T-helper 2 cell treated with Interferon-gamma antibody and Interleukin-4, amounts not matched to agents 5 μg/mL and 100 μg/mL, for 36 hours (primary cell): ENCODE measurements at regions not wholly inside any gene's neighbourhood (a gene's known extent, or its start where the extent isn't known, plus 50 kb on each side); places are given as distances from the start of the nearest gene placed in this dataset.
"Not testable (repeated sequence)": the region's sequence is repeated elsewhere in the genome, so short reads cannot be mapped to it uniquely, and the experiment has no call there.

Experiments used
- DNase-seq: peaks from one replicate; pipeline ENCODE4 v3.0.0; 2021; ENCODE audit warnings: low spot score
- H3K27ac Mint-ChIP-seq: one replicate; pipeline ENCODE4 v1.8.0; 2021; ENCODE audit warnings: mild to moderate bottlenecking, mixed read lengths
- H3K27me3 Mint-ChIP-seq: one replicate; pipeline ENCODE4 v1.8.0; 2021; ENCODE audit warnings: low read depth, mixed read lengths
- H3K36me3 Mint-ChIP-seq: one replicate; pipeline ENCODE4 v1.8.0; 2021; ENCODE audit warnings: low read depth, mixed read lengths
- H3K4me1 Mint-ChIP-seq: one replicate; pipeline ENCODE4 v1.8.0; 2021; ENCODE audit warnings: low read depth, mixed read lengths
- H3K4me3 Mint-ChIP-seq: one replicate; pipeline ENCODE4 v1.8.0; 2022; ENCODE audit warnings: mild to moderate bottlenecking, moderate library complexity, mixed read lengths
- H3K9me3 Mint-ChIP-seq: one replicate; pipeline ENCODE4 v1.8.0; 2021; ENCODE audit warnings: mixed read lengths

DNA sequence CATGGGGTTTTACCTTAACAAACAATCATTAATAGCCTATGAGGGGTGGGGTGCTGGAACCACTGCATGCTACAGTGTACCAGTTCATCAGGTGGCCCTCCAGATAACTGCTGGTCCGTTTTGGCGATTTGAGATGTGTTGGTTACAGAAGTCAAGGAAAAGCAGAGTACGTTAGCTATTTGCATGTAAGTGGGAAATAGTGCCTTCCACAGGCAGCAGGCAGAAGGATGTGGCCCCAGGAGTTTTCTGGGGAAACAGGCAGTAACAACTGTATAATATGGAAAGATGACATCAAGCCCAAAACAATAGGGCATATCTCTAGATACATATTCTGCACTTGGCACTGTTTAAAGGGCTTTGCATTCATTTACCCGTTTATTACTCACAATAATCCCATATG is 245.7 kb downstream of the COL4A1 start:
- H3K4me1 Mint-ChIP-seq, result no peaks in the 10 kb centered on the region
- H3K27me3 Mint-ChIP-seq, result no peaks in the 10 kb centered on the region
- no peak overlapping the region for H3K4me3 Mint-ChIP-seq
- H3K9me3 Mint-ChIP-seq, result no peaks in the 10 kb centered on the region
- no peak for DNase-seq
- no peaks in the 10 kb centered on the region for H3K36me3 Mint-ChIP-seq
- no peak overlapping the region for H3K27ac Mint-ChIP-seq

DNA sequence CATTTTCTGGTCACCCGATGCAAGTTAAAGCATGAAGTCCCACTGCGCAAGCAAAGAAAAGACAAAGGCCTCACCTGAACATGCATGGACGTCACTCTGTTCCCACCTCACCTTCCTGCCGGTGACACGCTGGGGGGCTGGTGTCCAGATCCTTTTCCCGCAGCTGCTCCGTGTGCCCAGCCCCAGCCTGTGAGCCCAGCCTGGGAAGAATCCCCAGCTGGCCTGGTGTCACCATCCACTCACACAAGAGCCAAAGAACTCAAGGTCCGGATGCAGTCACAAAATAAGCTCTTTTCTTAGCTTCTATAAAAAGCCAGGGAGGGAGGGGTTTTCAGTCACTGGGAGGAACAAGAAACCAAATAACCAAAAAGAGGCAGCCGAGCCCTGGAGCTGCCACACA is 249.9 kb downstream of the COL4A1 start:
- no peak overlapping the region for H3K4me3 Mint-ChIP-seq
- no peak for DNase-seq
- H3K27ac Mint-ChIP-seq, result no peak overlapping the region
- no peaks in the 10 kb centered on the region for H3K36me3 Mint-ChIP-seq
- H3K9me3 Mint-ChIP-seq, result no peaks in the 10 kb centered on the region
- no peaks in the 10 kb centered on the region for H3K27me3 Mint-ChIP-seq
- peaks cover 3% of the 10 kb centered on the region for H3K4me1 Mint-ChIP-seq

DNA sequence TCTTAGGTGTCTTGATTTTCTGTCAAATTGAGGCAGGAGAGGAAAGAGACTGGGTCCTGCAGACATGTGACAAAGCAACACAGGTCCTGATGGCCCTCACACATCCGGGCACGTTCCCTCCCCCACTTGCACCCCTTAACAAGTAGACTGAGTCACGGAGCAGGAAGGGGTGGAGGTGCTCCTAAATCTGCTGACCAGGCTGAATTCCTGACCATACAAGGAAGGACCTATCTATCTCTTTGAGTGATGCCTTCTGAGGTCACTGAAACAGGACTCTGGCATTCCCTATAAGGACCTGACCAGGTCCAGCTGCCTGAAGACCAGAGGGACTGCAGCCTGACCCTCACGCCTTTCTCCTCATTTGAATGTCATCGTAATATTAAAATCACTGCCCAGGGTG is 250.3 kb downstream of the COL4A1 start:
- no peaks in the 10 kb centered on the region for H3K36me3 Mint-ChIP-seq
- DNase-seq, result no peak
- peaks cover 3% of the 10 kb centered on the region for H3K4me1 Mint-ChIP-seq
- no peaks in the 10 kb centered on the region for H3K27me3 Mint-ChIP-seq
- H3K4me3 Mint-ChIP-seq, result no peak overlapping the region
- no peak overlapping the region for H3K27ac Mint-ChIP-seq
- H3K9me3 Mint-ChIP-seq, result no peaks in the 10 kb centered on the region

DNA sequence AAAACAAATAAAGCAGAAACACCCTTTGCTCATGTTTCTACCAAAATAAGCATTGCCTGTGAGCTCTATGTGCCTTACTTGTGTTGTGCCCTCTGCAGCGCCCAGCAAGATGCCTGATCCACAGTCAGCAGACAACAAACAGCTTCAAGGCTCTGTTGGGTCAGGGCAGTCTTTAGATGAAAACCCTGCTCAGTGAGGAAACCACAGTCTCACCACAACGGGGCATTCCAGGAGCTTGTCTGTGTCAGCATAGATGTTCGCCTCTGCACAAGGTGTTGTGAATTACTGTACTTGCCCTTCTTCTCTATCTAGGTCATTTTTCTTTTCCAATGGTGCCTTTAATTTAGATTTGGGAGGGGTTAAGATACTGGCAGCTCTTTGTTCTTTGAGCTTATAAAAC is 251.9 kb downstream of the COL4A1 start:
- no peaks in the 10 kb centered on the region for H3K27me3 Mint-ChIP-seq

DNA sequence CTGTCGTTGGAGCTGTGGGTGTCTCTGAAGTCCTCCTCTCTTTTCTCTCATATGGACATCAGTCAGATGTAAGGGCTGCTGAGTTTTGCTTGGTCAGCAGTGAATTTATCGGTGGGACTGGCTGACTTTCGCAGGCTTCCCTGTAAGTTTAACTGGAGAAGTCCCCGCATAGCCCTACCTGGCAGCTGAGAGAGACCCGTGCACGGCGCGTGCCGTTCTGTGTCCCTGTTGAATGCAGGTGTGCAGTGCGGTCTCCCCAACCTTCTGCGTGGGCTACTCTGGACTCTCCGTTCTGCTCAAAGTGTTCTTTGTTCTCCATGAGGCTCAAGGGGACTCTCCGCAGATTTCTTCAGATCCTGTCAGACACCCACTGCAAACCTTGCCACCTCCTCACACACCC is 252.9 kb downstream of the COL4A1 start:
- no peak overlapping the region for H3K4me3 Mint-ChIP-seq
- H3K27ac Mint-ChIP-seq, result no peak overlapping the region
- peaks cover 3% of the 10 kb centered on the region for H3K4me1 Mint-ChIP-seq
- no peaks in the 10 kb centered on the region for H3K9me3 Mint-ChIP-seq
- DNase-seq, result no peak
- no peaks in the 10 kb centered on the region for H3K27me3 Mint-ChIP-seq
- no peaks in the 10 kb centered on the region for H3K36me3 Mint-ChIP-seq

More for the DNA sequence above, 251.9 kb downstream of the COL4A1 start:
- DNase-seq, result peak; percentile 6
- H3K4me1 Mint-ChIP-seq, result peaks cover 3% of the 10 kb centered on the region
- no peaks in the 10 kb centered on the region for H3K9me3 Mint-ChIP-seq
- H3K27ac Mint-ChIP-seq, result no peak overlapping the region
- no peak overlapping the region for H3K4me3 Mint-ChIP-seq
- no peaks in the 10 kb centered on the region for H3K36me3 Mint-ChIP-seq

DNA sequence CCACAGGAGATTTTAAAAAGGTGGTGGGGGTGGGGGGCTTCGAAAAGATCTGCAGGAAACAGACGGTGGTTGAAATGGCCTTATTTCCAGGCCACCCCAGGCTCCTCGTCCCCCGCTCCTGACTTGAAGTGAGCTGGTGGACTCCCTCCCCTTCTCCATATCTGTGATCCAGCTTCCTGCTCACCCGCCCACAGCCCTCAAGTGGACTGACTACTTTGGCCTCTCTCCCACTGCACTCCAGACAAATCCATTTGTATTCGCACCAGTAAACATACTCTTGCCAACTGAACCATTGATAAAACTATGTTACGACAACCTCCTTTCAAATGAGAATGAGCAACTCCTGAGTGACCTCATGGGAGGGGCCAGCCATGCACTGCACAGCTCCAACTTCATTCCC is 259.5 kb downstream of the COL4A1 start:
- no peaks in the 10 kb centered on the region for H3K36me3 Mint-ChIP-seq
- H3K4me1 Mint-ChIP-seq, result no peaks in the 10 kb centered on the region
- DNase-seq, result no peak

DNA sequence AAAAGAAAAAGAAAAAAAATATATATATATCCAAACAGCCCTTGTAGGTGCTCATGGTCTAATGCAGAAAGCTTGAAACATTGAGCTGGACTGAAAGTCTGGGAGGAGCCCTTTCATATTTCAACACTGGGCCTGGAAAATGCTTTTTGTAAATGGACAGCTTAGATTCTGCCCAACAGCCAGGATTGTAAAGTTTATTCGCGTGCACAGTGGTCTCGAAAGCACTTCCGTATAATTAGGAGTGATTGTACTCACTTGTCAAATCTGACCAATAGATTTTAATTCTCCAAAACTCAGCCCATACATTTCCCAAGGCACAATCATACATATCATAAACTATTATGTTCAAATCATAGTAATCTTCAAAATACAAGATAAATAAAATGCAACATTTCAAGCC is 260.1 kb downstream of the COL4A1 start:
- Mint-ChIP-seq H3K27me3 (peaks cover 7% of the 10 kb centered on the region), H3K4me3 (no peak overlapping the region), H3K36me3 (no peaks in the 10 kb centered on the region), H3K27ac (no peak overlapping the region), H3K9me3 (no peaks in the 10 kb centered on the region), H3K4me1 (no peaks in the 10 kb centered on the region)
- DNase-seq, result no peak

More for the DNA sequence above, 259.5 kb downstream of the COL4A1 start:
- Mint-ChIP-seq H3K27me3 (peaks cover 7% of the 10 kb centered on the region), H3K4me3 (no peak overlapping the region), H3K27ac (no peak overlapping the region), H3K9me3 (no peaks in the 10 kb centered on the region)

DNA sequence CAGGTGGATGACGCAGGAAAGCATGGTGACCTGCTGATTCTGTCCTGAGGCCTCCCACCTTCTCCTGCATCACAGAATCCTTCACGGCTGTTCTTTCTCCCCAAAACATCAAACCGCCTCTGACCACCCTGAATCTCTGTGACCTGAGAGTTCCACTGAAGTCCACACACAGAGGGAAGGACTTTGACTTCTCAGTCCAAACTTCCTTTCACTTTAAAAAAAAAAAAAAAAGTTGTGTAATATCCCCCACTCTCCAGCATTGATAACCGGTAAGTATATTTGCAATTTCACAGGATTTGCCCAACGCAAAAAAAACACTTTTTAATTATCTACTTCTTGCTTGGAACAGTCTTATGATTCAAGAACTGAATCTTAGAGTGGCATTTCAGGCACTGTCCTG is 259.5 kb upstream of the IRS2 start:
- Mint-ChIP-seq H3K4me1 (no peaks in the 10 kb centered on the region), H3K27me3 (peaks cover 7% of the 10 kb centered on the region), H3K27ac (no peak overlapping the region)

DNA sequence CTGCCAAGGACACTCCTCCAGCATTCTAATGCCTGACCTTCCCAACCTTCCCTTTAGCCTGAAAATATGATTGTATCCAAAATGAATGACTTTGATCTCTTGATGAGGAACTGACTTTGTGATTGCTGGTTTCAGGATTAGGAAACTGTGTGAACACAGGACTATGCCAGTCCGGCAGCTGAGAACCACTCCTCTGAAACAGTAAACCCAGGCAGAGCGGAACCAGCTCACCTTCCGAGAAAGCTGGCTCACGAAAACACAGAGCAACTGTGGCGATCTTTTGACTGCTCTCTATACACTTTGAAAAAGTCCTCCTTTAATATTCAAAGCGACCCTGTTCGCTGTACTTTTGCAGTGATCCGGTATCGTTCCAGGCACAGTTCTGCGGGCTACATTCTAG is 258.8 kb upstream of the IRS2 start:
- Mint-ChIP-seq H3K4me1 (no peaks in the 10 kb centered on the region), H3K9me3 (no peaks in the 10 kb centered on the region), H3K36me3 (no peaks in the 10 kb centered on the region), H3K27ac (no peak overlapping the region), H3K4me3 (no peak overlapping the region), H3K27me3 (peaks cover 7% of the 10 kb centered on the region)
- no peak for DNase-seq

More for the DNA sequence above, 259.5 kb upstream of the IRS2 start:
- Mint-ChIP-seq H3K9me3 (no peaks in the 10 kb centered on the region), H3K4me3 (no peak overlapping the region), H3K36me3 (no peaks in the 10 kb centered on the region)
- DNase-seq, result no peak

DNA sequence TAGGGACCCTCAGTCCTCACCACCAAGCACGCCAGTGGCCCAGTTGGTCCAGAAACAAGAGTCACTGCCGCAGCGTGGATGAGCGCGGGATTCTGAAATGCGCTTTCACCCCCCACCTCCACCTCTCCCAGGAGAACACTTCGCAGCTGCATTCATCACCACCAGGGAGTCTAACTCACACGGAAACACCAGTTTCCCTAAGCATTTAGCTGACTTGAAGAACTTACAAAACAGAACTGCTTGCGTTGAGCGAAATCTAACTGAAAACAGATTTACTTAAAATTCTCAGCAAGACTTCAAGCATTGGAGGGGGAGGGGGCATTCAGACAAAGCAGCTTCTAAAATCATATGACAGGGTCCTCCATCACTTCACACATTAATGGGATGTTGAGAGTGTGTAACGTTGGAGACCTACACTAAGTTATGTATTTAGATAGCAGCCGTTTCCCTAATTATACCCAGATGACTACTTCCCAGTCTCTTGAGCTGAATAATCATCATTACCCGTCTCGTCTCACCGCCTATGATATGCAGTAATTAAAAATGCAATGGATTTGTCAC is 258.2 kb upstream of the IRS2 start:
- H3K27ac Mint-ChIP-seq, result no peak overlapping the region
- no peak overlapping the region for H3K4me3 Mint-ChIP-seq
- no peaks in the 10 kb centered on the region for H3K36me3 Mint-ChIP-seq
- peaks cover 7% of the 10 kb centered on the region for H3K27me3 Mint-ChIP-seq
- H3K9me3 Mint-ChIP-seq, result no peaks in the 10 kb centered on the region
- H3K4me1 Mint-ChIP-seq, result no peaks in the 10 kb centered on the region
- no peak for DNase-seq

DNA sequence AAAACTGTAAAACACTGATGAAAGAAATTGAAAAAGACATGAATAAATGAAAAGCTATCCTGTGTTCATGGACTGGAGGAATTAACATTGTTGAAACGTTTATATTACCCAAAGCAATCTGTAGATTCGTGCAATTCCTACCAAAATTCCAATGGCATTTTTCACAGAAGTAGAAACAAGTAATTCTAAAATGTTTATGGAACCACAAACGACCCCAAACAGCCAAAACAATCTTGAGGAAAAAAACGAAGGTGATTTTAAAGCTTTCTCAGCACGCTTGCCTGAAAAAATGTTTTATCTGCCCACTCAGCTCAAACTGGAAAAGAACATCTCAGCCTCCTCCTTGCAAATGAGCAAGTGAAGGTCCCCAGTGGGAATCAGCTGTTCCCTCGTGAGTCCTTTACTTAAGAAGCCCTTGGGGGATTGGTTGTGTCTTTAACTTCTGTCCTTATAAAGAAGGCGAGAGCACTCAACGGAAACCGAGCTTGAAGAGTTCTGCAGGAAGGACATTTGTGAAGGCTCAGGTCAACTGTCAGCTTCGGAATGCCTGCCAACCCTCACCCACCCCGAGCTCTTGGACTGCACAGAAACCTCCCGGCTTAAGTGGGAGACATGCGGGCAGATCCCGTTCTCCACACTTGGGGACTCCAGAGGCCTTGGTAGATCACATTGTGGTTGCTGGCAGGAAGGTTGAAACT is 256.0 kb upstream of the IRS2 start:
- Mint-ChIP-seq H3K27ac (no peak overlapping the region), H3K27me3 (peaks cover 7% of the 10 kb centered on the region), H3K4me1 (no peaks in the 10 kb centered on the region), H3K4me3 (no peak overlapping the region), H3K36me3 (no peaks in the 10 kb centered on the region), H3K9me3 (no peaks in the 10 kb centered on the region)
- DNase-seq, result no peak

DNA sequence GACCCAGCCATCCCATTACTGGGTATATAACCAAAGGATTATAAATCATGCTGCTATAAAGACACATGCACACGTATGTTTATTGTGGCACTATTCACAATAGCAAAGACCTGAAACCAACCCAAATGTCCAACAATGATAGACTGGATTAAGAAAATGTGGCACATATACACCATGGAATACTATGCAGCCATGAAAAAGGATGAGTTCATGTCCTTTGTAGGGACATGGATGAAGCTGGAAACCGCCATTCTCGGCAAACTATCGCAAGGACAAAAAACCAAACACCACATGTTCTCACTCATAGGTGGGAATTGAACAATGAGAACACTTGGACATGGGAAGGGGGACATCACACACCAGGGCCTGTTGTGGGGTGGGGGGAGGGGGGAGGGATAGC is 255.3 kb upstream of the IRS2 start:
- not testable (repeated sequence) for H3K4me3 Mint-ChIP-seq, H3K36me3 Mint-ChIP-seq, H3K4me1 Mint-ChIP-seq, DNase-seq, H3K27ac Mint-ChIP-seq, H3K27me3 Mint-ChIP-seq, H3K9me3 Mint-ChIP-seq

DNA sequence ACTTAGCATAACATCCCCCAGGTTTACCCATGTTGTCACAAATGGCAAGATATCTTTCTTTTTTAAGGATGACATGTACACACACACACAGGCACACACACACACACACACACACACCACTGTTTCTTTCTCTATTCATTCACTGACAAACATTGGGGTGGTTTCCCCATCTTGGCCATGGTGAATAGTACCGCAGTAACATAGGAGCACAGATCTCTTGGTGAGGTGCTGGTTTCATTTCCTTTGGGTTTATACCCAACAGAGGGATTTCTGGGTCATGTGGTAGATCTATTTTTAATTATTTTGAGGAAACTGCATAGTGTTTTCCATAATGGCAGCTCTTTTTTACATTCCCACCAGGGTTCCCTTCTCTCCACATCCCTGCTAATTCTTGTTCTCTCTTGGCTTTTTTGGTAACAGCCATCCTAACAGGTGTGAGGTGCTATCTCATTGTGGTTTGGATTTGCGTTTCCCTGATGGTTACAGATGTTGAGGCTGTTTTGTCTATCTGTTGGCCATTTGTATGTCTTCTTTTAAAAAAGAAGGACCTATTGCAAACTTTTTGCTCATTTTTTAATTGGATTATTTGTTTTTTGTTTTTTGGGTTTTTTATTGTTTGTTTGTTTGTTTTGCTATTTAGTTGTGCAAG is 251.7 kb upstream of the IRS2 start:
- Mint-ChIP-seq H3K27me3 (no peaks in the 10 kb centered on the region), H3K36me3 (no peaks in the 10 kb centered on the region), H3K4me3 (no peak overlapping the region), H3K27ac (no peak overlapping the region), H3K9me3 (no peaks in the 10 kb centered on the region), H3K4me1 (no peaks in the 10 kb centered on the region)
- no peak for DNase-seq

DNA sequence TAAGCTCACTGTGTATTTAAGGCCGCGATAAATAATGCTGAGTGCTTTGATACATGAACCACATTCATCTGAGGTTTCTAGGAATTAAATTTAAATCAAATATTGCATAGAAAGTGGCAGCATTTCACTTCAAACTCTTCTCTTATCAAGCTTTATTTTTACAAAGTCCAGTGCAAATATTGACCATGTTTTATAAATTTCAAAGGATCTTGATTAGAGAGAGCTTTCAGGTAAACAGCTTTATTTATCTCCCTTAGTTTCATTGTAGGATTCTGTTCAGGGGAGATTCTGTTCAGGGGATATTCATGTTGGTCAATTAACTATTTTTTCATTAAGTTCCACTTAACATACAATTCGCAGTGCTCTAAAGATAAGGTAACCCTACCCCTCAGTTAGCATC is 249.7 kb upstream of the IRS2 start:
- no peak for DNase-seq
- no peaks in the 10 kb centered on the region for H3K9me3 Mint-ChIP-seq
- no peaks in the 10 kb centered on the region for H3K27me3 Mint-ChIP-seq
- H3K36me3 Mint-ChIP-seq, result no peaks in the 10 kb centered on the region
- no peak overlapping the region for H3K4me3 Mint-ChIP-seq
- no peak overlapping the region for H3K27ac Mint-ChIP-seq
- H3K4me1 Mint-ChIP-seq, result no peaks in the 10 kb centered on the region
